Endothelial cell of umbilical vein (primary cell): ENCODE measurements at regions not wholly inside any gene's neighbourhood (a gene's known extent, or its start where the extent isn't known, plus 50 kb on each side); places are given as distances from the start of the nearest gene placed in this dataset.

ENCODE experiments used
- BruUV-seq: library from RNA; stranded (reverse); fragments of 400-500 nt; replicated peaks from 2 replicates; lab custom pipeline; 2021; lab: Mats Ljungman, UMichigan
- CTCF ChIA-PET: fragments of 300-600, 350-600 bp; sonication (Branson Sonifier 250); formaldehyde crosslinking; loops from one replicate; lab custom pipeline; 2021; ENCODE audit warnings: antibody characterized with exemption, inconsistent platforms; lab: Charles Lee
- POLR2A ChIA-PET: fragments of 300-600, 350-600 bp; sonication (Branson Sonifier 250); formaldehyde crosslinking; loops from one replicate; lab custom pipeline; 2021; ENCODE audit warnings: antibody characterized with exemption, inconsistent platforms; lab: Charles Lee
- DNase-seq: peaks from one replicate; pipeline ENCODE4 v3.0.0-alpha.2; 2011; ENCODE audit warnings: low read depth, low spot score
- FAIRE-seq: peaks from 2 replicates; lab custom pipeline; 2011; peaks lifted over from hg19 to GRCh38; lab: Jason Lieb, UNC
- H2AFZ ChIP-seq: 2 replicates; pipeline ENCODE4 v1.6.0; 2012; ENCODE audit warnings: low read depth, low read length, control low read depth, inconsistent platforms
- H3K27ac ChIP-seq: 2 replicates; pipeline ENCODE4 v1.5.1; 2011; ENCODE audit warnings: low read depth, mild to moderate bottlenecking, control low read depth, low read length, moderate library complexity; ENCODE audit not compliant: insufficient read depth
- H3K27me3 ChIP-seq, 2 experiments: 2 replicates each; pipeline versions ENCODE4 v1.6.0 to v1.6.1; 2011; ENCODE audit warnings: low read length in 2 of 2, mixed read lengths in 1 of 2; ENCODE audit not compliant: control insufficient read depth in 2 of 2, insufficient read depth in 2 of 2
- H3K36me3 ChIP-seq, 2 experiments: 2 replicates in 1 of 2; 3 replicates in 1 of 2; pipeline ENCODE4 v1.5.1; 2011; ENCODE audit warnings: low read length in 2 of 2, mild to moderate bottlenecking in 1 of 2, moderate library complexity in 1 of 2; ENCODE audit not compliant: control insufficient read depth in 2 of 2, insufficient read depth in 2 of 2; ENCODE audit errors: extremely low read depth in 1 of 2
- H3K4me1 ChIP-seq: 3 replicates; pipeline ENCODE4 v1.5.1; 2011; ENCODE audit warnings: mild to moderate bottlenecking, low read length; ENCODE audit not compliant: control insufficient read depth, insufficient read depth; ENCODE audit errors: extremely low read depth
- H3K4me2 ChIP-seq: 2 replicates; pipeline ENCODE4 v1.6.1; 2011; ENCODE audit warnings: low read length, control low read depth, mixed read lengths; ENCODE audit not compliant: insufficient read depth
- H3K4me3 ChIP-seq, 3 experiments: fragments of 200-600 bp in 1 of 3; sonication (generic), shearing (Covaris generic) in 1 of 3; replicated peaks in 1 of 3; 2 replicates each; pipeline ENCODE4 v1.5.1; 2011 to 2016; ENCODE audit warnings: control low read depth in 3 of 3, low read length in 3 of 3, mild to moderate bottlenecking in 2 of 3, inconsistent platforms in 1 of 3, low read depth in 1 of 3, moderate library complexity in 1 of 3; ENCODE audit not compliant: insufficient read depth in 1 of 3
- H3K79me2 ChIP-seq: 2 replicates; pipeline ENCODE4 v1.6.0; 2012; ENCODE audit warnings: low read length, inconsistent platforms; ENCODE audit not compliant: control insufficient read depth, insufficient read depth
- H3K9ac ChIP-seq: replicated peaks from 2 replicates; pipeline ENCODE3; 2011; ENCODE audit warnings: low read length, control low read depth; ENCODE audit not compliant: insufficient read depth; ENCODE audit errors: extremely low read depth
- H3K9me1 ChIP-seq: replicated peaks from 3 replicates; pipeline ENCODE4 v1.6.0; 2011; ENCODE audit warnings: mild to moderate bottlenecking, low read length; ENCODE audit not compliant: control insufficient read depth, insufficient read depth; ENCODE audit errors: extremely low read depth
- H3K9me3 ChIP-seq: replicated peaks from 2 replicates; pipeline ENCODE4 v1.5.1; 2012; ENCODE audit warnings: low read length, inconsistent platforms; ENCODE audit not compliant: control insufficient read depth, insufficient read depth
- H4K20me1 ChIP-seq: replicated peaks from 2 replicates; pipeline ENCODE3; 2011; ENCODE audit warnings: mild to moderate bottlenecking, low read length; ENCODE audit not compliant: control insufficient read depth, insufficient read depth; ENCODE audit errors: extremely low read depth
- EZH2 ChIP-seq: IDR thresholded peaks from 2 replicates; pipeline ENCODE4 v1.6.1; 2012; ENCODE audit warnings: borderline replicate concordance, low read depth, mild to moderate bottlenecking, moderate library complexity, low read length, inconsistent platforms; ENCODE audit not compliant: severe bottlenecking
- FOS ChIP-seq: IDR thresholded peaks from 2 replicates; pipeline ENCODE4 v1.6.1; 2011; ENCODE audit warnings: mild to moderate bottlenecking, low read length, moderate library complexity, borderline replicate concordance; ENCODE audit not compliant: insufficient read depth
- GATA2 ChIP-seq: IDR thresholded peaks from 2 replicates; pipeline ENCODE4 v1.7.0; 2011; ENCODE audit warnings: low read depth, mild to moderate bottlenecking, moderate library complexity, mixed read lengths, low read length; ENCODE audit not compliant: insufficient read length, insufficient read depth
- JUN ChIP-seq: IDR thresholded peaks from 2 replicates; pipeline ENCODE4 v1.6.1; 2011; ENCODE audit warnings: borderline replicate concordance, low read depth; ENCODE audit not compliant: insufficient read length, insufficient read depth
- MYC ChIP-seq: IDR thresholded peaks from one replicate; pipeline ENCODE4 v1.6.1; 2011; ENCODE audit warnings: mild to moderate bottlenecking, low read depth, low read length
- POLR2A ChIP-seq: IDR thresholded peaks from 2 replicates; pipeline ENCODE4 v1.6.1; 2012; ENCODE audit warnings: low read depth, mild to moderate bottlenecking, control low read depth, low read length
- POLR2AphosphoS5 ChIP-seq: IDR thresholded peaks from 2 replicates; pipeline ENCODE4 v1.6.1; 2012; ENCODE audit warnings: low read depth, mild to moderate bottlenecking, control low read depth, low read length, moderate library complexity; ENCODE audit not compliant: insufficient read depth
- dilution Hi-C: fragments of 300-500 bp; cut with MboI; formaldehyde crosslinking; loops from one replicate; pipeline ENCODE4 v1.15.0; 2019; ENCODE audit warnings: low sequenced_read_pairs; ENCODE audit not compliant: extremely low pct_ligation_motif_present
- intact Hi-C: fragments of 100-400 bp; cut with micrococcal nuclease; formaldehyde crosslinking; loops from one replicate; pipeline ENCODE4 v1.10.0; 2022
- TF ChIP-seq, protein P1 (sequence below), 2 donors: IDR thresholded peaks; 1 replicate in 1 of 2; 2 replicates in 1 of 2; pipeline ENCODE4 v1.5.1; 2011; ENCODE audit warnings: low read length in 2 of 2, mild to moderate bottlenecking in 2 of 2, moderate library complexity in 2 of 2, control low read depth in 1 of 2, inconsistent platforms in 1 of 2, low read depth in 1 of 2; ENCODE audit not compliant: insufficient read depth in 1 of 2; ENCODE audit errors: extremely low read depth in 1 of 2
- TF ChIP-seq, protein P2 (sequence below): IDR thresholded peaks from 2 replicates; pipeline ENCODE4 v1.6.1; 2011; ENCODE audit not compliant: insufficient read depth, insufficient read length

DNA sequence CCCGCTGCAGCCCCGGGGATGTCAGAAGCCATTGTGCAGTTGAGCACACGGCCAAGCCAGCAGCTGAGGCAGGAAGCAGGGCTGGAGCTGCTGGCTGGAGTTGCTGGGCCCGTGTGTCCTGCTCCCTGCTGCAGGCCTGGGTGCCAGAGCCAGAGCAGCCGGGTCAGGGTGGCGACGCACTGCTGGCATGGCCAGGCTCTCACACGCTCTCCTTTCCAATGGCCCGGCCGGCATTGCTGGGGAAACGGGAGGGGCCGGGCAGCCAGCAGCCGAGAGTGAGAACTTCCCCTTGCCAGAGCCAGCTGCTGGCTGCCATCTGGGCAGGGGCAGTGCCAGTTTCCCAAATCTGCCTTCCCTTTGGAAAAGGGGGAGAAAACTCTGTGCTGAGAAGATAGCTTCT lies 82.4 kb upstream of the PROX1 start:
- dilution Hi-C loops (no loop called here), intact Hi-C loops (no loop called here)
- Histone ChIP-seq H3K9me1 (no peaks in the 10 kb centered on the region), H3K79me2 (no peaks in the 10 kb centered on the region), H3K9me3 (no peaks in the 10 kb centered on the region), H3K36me3 (no peaks in the 10 kb centered on the region), H3K4me2 (no peak overlapping the region), H3K4me3 (no peak overlapping the region), H4K20me1 (no peaks in the 10 kb centered on the region), H3K27ac (no peak overlapping the region), H2AFZ (no peak overlapping the region), H3K27me3 (no peaks in the 10 kb centered on the region), H3K4me1 (no peaks in the 10 kb centered on the region), H3K9ac (no peak overlapping the region)
- CTCF ChIA-PET, result no interaction called here
- POLR2A ChIA-PET, result no interaction called here
- TF ChIP-seq GATA2 (no peak), POLR2A (no peak), FOS (no peak), JUN (no peak), POLR2AphosphoS5 (no peak), MYC (no peak), EZH2 (no peak)
- TF ChIP-seq, protein P1, sequence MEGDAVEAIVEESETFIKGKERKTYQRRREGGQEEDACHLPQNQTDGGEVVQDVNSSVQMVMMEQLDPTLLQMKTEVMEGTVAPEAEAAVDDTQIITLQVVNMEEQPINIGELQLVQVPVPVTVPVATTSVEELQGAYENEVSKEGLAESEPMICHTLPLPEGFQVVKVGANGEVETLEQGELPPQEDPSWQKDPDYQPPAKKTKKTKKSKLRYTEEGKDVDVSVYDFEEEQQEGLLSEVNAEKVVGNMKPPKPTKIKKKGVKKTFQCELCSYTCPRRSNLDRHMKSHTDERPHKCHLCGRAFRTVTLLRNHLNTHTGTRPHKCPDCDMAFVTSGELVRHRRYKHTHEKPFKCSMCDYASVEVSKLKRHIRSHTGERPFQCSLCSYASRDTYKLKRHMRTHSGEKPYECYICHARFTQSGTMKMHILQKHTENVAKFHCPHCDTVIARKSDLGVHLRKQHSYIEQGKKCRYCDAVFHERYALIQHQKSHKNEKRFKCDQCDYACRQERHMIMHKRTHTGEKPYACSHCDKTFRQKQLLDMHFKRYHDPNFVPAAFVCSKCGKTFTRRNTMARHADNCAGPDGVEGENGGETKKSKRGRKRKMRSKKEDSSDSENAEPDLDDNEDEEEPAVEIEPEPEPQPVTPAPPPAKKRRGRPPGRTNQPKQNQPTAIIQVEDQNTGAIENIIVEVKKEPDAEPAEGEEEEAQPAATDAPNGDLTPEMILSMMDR (IDR thresholded peaks at IDR 0.05; ENCODE audit: extremely low read depth in 1 of 2, insufficient read depth in 1 of 2, low read depth in 1 of 2, low read length in 2 of 2), result no peak
- TF ChIP-seq, protein P2, sequence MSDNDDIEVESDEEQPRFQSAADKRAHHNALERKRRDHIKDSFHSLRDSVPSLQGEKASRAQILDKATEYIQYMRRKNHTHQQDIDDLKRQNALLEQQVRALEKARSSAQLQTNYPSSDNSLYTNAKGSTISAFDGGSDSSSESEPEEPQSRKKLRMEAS, result no peak
- BruUV-seq, result no TSS peak
- DNase-seq, result peak; percentile 7
- no peak for FAIRE-seq
